ENCODE measurements at regions not wholly inside any gene's neighbourhood (a gene's known extent, or its start where the extent isn't known, plus 50 kb on each side); places are given as distances from the start of the nearest gene placed in this dataset.

GRCh38 chr7:106393564-106394251 is 108.9 kb upstream of the NAMPT start:
- no peak for TF ChIP-seq POLR2A (IDR thresholded peaks at IDR 0.05)
- TF ChIP-seq CTCF (IDR thresholded peaks at IDR 0.05): no peak
